HL-60 (cell line): ENCODE measurements at regions not wholly inside any gene's neighbourhood (a gene's known extent, or its start where the extent isn't known, plus 50 kb on each side); places are given as distances from the start of the nearest gene placed in this dataset.

Experiments used
- CTCF ChIP-seq: IDR thresholded peaks from one replicate; pipeline ENCODE4 v1.5.1; 2011; ENCODE audit warnings: low read length, control low read depth, inconsistent platforms; ENCODE audit not compliant: insufficient read depth
- TF ChIP-seq, protein P1 (sequence below): IDR thresholded peaks from 2 replicates; pipeline ENCODE4 v1.6.1; 2012; ENCODE audit warnings: low read depth; ENCODE audit not compliant: insufficient replicate concordance

GRCh38 chr2:51149725-51150124 is 117.8 kb upstream of the NRXN1 start:
- no peak for TF ChIP-seq CTCF
- TF ChIP-seq, protein P1, sequence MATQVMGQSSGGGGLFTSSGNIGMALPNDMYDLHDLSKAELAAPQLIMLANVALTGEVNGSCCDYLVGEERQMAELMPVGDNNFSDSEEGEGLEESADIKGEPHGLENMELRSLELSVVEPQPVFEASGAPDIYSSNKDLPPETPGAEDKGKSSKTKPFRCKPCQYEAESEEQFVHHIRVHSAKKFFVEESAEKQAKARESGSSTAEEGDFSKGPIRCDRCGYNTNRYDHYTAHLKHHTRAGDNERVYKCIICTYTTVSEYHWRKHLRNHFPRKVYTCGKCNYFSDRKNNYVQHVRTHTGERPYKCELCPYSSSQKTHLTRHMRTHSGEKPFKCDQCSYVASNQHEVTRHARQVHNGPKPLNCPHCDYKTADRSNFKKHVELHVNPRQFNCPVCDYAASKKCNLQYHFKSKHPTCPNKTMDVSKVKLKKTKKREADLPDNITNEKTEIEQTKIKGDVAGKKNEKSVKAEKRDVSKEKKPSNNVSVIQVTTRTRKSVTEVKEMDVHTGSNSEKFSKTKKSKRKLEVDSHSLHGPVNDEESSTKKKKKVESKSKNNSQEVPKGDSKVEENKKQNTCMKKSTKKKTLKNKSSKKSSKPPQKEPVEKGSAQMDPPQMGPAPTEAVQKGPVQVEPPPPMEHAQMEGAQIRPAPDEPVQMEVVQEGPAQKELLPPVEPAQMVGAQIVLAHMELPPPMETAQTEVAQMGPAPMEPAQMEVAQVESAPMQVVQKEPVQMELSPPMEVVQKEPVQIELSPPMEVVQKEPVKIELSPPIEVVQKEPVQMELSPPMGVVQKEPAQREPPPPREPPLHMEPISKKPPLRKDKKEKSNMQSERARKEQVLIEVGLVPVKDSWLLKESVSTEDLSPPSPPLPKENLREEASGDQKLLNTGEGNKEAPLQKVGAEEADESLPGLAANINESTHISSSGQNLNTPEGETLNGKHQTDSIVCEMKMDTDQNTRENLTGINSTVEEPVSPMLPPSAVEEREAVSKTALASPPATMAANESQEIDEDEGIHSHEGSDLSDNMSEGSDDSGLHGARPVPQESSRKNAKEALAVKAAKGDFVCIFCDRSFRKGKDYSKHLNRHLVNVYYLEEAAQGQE: no peak
